SH-SY5Y (cell line): ENCODE measurements at regions not wholly inside any gene's neighbourhood (a gene's known extent, or its start where the extent isn't known, plus 50 kb on each side); places are given as distances from the start of the nearest gene placed in this dataset.

ENCODE experiments used
- GATA2 ChIP-seq: IDR thresholded peaks from 2 replicates; pipeline ENCODE4 v1.6.1; 2011; ENCODE audit warnings: mild to moderate bottlenecking, low read depth, low read length
- GATA3 ChIP-seq: IDR thresholded peaks from 2 replicates; pipeline ENCODE4 v1.6.1; 2011; ENCODE audit warnings: low read depth, mild to moderate bottlenecking, low read length, moderate library complexity

- TF ChIP-seq GATA3, result no peak
- TF ChIP-seq GATA2, result no peak
Measured at GRCh38 chr20:23226612-23227265, 123.9 kb upstream of the NXT1 start.
